IMR-90 (cell line): ENCODE measurements at regions not wholly inside any gene's neighbourhood (a gene's known extent, or its start where the extent isn't known, plus 50 kb on each side); places are given as distances from the start of the nearest gene placed in this dataset.

Source experiments
- CTCF ChIP-seq: conservative IDR thresholded peaks from 2 replicates; pipeline ENCODE4 v1.5.1; 2012; ENCODE audit warnings: mild to moderate bottlenecking, low read depth, low read length, improper control_type of control experiment
- MAFK ChIP-seq: IDR thresholded peaks from 2 replicates; pipeline ENCODE4 v1.6.1; 2012; ENCODE audit warnings: low read depth, low read length, improper control_type of control experiment
- MAZ ChIP-seq: IDR thresholded peaks from 2 replicates; pipeline ENCODE4 v1.6.1; 2012; ENCODE audit warnings: low read depth, mild to moderate bottlenecking, low read length, improper control_type of control experiment, moderate library complexity, borderline replicate concordance
- POLR2A ChIP-seq: IDR thresholded peaks from 2 replicates; pipeline ENCODE4 v1.6.1; 2012; ENCODE audit warnings: mild to moderate bottlenecking, low read depth, low read length
- RAD21 ChIP-seq: IDR thresholded peaks from 2 replicates; pipeline ENCODE4 v1.6.1; 2012; ENCODE audit warnings: low read length, improper control_type of control experiment
- RFX5 ChIP-seq: IDR thresholded peaks from 2 replicates; pipeline ENCODE4 v1.8.0; 2012; ENCODE audit warnings: low read depth, mild to moderate bottlenecking, low read length, moderate library complexity

GRCh38 chr2:183927406-183928325 lies 670.7 kb upstream of the ZNF804A start:
- TF ChIP-seq CTCF, result no peak
- no peak for TF ChIP-seq POLR2A
- TF ChIP-seq MAZ, result no peak
- TF ChIP-seq RAD21, result no peak
- no peak for TF ChIP-seq RFX5
- TF ChIP-seq MAFK, result no peak
